ENCODE measurements at regions not wholly inside any gene's neighbourhood (a gene's known extent, or its start where the extent isn't known, plus 50 kb on each side); places are given as distances from the start of the nearest gene placed in this dataset.

DNA sequence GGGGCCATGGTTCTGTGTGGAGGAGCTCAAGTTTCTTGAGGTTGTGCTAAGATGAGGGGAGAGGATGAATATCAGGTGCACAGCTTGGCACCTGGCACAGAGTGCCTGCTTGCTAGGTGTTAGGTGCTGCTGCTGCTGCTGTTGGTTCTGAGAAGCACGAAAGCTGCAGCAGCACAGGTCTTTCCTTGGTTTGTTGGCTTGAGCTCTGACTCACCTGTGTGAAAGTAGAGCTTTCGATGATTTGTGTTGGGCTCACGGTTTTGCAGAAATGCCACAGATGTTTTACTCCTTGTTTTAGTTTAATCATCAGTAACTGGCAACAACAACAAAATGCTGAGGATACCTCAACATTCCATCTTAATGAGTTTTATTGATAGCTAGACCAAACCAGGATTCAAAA lies 221.6 kb downstream of the BRINP2 start:
- no peak for DNase-seq

DNA sequence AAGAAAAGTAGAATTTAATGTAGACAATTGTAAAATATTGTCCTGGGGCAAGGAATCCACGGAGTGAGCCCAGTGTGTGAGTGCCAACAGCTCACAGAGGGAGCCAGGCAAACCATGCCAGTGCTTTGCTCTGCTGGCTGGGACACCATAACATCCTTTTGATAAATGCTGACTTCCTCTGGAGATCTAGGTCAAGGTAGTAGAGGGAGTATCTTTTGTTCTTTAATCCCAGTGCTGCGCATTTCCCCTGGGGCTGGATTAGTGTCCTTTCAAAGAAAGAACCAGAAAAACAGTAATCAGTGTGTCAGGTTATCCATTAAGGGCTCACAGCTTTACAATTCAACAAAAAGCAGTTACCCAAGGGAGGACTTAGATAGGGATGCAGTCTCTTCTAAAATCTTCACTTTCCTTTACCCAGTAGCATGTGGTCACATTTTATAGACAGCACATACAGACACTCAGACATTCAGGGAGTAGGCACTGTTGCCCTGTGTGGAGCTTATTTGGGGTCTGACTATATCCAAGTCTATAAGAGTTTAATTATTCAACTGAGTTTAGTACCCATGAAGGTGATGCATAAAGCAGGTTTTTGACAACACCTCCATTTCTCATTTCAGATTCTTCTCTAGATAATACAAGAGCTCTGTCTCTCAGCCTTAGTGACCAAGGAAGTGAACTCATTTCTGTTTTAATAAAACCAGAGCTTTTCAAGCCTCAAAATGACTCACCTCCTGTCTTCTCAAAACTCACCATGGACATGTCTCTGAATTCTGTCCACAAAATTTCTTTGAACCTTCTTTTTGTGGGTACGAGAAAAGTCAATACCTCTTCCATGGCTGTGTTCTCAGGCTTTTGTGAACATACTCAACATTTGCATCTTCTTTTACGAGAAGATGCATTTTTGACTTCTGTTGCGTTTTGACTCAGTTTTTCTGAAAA lies 215.3 kb downstream of the BRINP2 start:
- no peak for DNase-seq

DNA sequence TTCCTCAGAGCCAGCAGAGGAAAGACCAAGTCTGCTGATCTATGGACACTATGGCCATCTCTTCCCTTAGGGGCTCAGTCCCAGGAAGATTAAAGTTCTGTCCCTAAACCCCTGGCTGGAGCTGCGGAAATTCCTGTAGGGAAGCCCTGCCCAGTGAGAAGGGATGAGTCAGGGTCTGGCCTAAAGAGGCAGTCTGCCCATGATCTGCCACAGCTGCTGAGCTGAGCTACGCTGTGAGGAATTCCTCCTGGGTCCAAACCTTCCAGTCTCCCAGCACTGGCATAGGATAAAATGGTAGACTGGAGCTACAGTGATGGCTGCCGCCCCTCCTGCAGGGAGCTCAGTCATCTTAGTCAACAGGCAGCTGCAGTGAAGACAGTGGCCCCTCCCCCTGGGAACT lies 213.7 kb downstream of the BRINP2 start:
- DNase-seq, result no peak

- DNase-seq, result no peak
Measured at GRCh38 chr1:177383715-177384114, 213.0 kb downstream of the BRINP2 start.

- no peak for DNase-seq
Measured at GRCh38 chr1:177377866-177378265, 207.1 kb downstream of the BRINP2 start.

DNA sequence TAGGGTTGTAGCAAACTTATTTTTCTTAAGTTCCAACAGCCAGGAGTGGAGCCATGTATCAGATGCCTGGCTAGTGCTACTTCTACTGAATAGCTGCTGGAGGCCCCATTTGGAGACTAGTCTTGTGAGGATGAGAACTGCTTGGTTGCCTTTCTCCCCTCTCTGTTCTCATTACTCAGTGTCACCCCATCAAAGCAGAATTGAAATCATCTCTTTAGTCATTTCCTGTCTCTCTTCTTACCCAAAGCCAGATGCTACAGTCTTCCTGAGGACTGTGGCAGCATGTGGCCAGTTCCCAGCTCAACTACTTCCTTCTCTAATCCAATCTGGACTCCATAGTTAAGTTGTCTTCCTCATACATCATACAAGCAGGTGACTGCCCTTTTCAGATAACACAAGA lies 197.5 kb downstream of the BRINP2 start:
- DNase-seq, result no peak

- DNase-seq, result no peak
Measured at GRCh38 chr1:177366091-177366490, 195.3 kb downstream of the BRINP2 start.

- no peak for DNase-seq
Measured at GRCh38 chr1:177360791-177361190, 190.0 kb downstream of the BRINP2 start.

- no peak for DNase-seq
Measured at GRCh38 chr1:177356674-177357435, 186.1 kb downstream of the BRINP2 start.

DNA sequence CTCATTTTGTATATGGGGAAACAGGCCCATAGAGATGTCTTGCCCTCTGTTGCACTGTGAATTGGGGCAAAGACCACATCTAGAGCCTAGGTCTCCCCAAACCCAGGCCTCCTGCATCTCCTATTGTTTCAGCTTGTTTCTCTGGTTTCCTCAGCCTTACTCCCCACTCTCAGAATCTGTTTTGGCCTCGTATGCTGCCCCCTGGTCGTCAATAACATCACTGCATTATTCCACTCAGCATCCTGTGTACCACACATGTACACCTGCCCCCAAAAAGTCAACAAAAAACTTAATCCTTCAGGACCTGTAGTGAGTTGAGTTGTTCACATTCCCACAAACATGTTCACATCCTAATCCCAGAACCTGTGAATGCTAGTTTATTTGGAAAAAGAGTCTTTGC lies 184.8 kb downstream of the BRINP2 start:
- no peak for DNase-seq

DNA sequence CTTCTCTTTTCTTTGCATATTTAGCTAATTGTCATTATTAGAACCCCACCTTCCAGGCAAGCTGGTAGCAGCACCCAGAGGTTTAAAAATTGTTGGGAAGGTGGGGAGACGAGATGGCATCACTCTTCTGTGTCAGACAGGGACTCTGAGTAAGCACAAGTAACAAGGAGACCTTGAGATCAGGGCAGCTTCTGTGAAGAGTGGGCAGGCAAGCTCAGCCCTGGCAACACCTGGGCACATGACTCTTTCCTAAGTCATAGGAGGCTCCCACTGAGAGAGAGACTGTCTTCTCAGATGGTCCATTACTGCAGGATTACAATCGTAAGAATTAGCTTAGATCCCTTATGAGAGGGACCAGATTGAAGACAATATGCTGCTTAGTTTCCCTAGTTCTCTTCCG lies 183.5 kb downstream of the BRINP2 start:
- no peak for DNase-seq

DNA sequence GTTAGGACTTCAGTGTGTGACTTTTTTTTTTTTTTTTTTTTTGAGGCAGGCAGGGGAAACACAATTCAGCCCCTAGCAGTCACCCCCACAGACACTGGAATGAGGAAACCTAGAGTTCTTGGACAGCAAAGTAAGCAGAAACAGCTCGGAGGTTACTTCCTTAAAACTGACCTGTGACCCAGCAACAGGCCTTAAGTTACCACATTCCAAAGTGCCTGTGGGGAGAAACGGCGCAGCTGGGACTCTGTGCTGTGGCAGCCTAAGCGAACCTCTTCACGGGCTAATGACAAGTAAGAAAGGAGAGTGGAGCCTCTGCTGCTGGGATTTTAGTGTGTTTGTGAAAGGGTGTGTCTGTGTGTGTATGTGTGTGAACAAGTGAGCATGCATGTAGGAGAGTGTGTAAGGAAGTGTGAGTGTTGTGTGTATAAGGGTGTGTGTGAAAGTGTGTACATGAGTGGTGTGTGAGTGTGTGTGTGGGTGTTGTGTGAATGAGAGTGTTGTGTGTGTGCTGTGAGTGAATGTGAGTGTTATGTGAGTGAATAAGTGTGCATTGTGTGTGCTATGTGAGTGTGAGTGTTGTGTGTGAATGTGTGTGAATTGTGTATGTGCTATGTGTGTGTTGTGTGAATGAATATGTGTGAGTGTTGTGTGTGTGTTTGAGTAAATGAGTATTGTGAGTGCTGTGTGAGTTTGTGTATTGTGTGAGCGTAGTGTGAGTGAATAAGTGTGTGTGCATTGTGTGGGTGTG lies 180.8 kb downstream of the BRINP2 start:
- DNase-seq, result no peak

- no peak for DNase-seq
Measured at GRCh38 chr1:177346790-177347359, 176.1 kb downstream of the BRINP2 start.

DNA sequence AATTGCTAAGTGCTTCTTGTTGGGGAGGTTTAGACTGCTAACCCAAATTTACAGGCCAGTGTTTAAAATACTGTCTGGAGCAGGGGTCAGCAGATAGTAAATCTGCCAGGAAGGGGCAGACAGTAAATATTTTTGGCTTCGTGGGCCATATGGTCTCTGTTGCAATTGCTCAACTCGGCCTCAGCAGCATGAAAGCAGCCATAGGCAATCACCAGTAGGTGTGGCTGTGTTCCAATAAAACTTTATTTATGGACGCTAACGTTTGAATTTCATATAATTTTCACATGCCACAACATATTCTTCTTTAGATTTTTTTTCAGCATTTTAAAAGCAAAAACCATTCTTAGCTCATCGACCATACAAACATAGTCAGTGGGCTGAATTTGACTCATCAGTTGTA lies 172.7 kb downstream of the BRINP2 start:
- no peak for DNase-seq

- DNase-seq, result no peak
Measured at GRCh38 chr1:177341773-177342172, 171.0 kb downstream of the BRINP2 start.

DNA sequence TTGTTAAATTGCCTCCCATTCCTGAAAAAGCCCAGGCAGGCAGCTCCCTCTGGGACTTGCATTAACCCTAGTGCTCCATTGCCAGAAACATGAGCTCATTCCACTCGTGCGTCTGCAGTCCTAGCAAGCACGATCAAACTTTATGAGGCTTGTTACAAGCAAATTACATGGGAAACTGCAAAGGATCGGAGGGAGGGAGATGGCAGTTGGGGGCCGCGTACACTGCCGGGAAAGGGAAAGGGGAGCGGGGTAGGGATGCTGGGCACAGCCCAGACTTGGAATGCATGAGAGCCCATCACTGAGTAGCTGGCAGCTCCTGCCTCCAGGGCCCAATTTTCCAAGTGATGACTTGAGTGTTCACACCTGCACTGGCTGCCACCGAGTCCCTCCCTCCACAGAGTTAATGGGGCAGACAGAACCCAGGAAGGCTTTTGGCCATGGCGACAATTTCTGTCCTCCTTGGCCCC lies 169.9 kb downstream of the BRINP2 start:
- no peak for DNase-seq

DNA sequence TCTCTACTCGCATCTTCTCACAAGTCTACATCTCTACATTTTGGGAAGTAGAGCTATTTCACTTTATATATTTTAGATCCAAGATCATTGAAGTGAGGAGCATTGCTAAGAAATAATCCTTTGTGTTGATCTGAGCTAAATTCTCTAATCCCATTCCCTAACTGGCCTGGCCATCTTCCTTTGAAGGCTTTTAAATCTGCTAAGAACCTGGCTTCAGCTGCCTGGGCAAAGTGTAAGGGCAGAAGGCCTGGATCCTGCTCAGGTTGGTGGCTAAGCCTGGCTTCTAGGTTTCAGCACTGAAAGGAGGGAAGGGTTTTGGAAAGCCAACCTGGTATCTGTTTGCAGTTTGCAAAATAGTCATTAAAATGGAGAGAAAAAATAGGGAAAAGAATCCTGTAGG lies 167.6 kb downstream of the BRINP2 start:
- no peak for DNase-seq

- DNase-seq, result no peak
Measured at GRCh38 chr1:177334903-177335302, 164.1 kb downstream of the BRINP2 start.

DNA sequence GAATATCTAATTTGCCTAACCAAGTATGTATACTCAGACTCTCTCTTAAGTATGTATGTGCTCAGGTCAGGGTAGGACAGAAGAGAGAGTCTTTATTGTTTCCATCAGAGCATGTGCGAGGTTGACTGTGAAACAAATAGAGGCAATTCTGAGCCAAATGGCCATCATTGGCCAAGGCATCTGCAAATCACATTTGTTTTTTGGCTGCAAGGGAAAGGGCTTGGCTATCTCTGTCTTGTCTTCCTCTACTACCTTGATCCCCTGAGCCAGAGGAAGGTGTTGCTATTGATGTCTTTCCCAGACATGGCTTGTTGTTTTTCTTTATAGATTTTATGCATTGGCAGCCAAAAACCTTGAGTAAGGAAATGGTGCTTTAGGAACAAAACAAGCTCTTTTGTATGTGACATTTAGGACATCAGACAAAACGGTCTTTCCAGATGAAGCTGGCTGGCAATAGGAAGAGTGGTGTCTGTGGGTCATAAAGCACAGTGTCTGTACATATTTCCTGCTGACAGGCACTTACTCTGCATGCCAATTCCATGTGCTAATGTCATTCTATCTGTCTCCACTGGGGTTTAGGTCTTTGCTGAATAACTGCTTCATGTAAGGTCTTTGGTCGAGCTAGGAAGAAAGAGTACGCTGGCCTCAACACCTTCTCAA lies 163.3 kb downstream of the BRINP2 start:
- no peak for DNase-seq
